ENCODE measurements at regions not wholly inside any gene's neighbourhood (a gene's known extent, or its start where the extent isn't known, plus 50 kb on each side); places are given as distances from the start of the nearest gene placed in this dataset.

DNA sequence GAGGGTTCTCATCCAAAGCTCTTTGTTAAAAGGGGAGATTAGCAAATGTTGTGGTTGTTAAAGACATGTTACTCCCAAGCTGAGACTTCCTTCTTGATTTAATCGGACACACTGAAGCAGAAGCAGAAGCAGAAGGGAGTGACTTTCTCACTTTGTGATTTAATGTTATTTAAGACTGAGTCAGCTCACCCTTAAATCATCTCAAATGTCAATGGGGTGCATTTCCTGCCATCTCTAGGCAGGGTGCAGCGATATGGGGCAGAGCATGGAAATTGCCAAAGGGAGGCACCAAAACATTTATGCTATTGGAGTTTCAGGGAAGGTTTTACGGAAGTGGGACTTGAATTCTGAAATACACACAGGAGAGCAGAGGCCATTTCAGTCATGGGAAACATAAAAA is 283.6 kb downstream of the ABCC12 start (continued):
- TF ChIP-seq, protein P1, sequence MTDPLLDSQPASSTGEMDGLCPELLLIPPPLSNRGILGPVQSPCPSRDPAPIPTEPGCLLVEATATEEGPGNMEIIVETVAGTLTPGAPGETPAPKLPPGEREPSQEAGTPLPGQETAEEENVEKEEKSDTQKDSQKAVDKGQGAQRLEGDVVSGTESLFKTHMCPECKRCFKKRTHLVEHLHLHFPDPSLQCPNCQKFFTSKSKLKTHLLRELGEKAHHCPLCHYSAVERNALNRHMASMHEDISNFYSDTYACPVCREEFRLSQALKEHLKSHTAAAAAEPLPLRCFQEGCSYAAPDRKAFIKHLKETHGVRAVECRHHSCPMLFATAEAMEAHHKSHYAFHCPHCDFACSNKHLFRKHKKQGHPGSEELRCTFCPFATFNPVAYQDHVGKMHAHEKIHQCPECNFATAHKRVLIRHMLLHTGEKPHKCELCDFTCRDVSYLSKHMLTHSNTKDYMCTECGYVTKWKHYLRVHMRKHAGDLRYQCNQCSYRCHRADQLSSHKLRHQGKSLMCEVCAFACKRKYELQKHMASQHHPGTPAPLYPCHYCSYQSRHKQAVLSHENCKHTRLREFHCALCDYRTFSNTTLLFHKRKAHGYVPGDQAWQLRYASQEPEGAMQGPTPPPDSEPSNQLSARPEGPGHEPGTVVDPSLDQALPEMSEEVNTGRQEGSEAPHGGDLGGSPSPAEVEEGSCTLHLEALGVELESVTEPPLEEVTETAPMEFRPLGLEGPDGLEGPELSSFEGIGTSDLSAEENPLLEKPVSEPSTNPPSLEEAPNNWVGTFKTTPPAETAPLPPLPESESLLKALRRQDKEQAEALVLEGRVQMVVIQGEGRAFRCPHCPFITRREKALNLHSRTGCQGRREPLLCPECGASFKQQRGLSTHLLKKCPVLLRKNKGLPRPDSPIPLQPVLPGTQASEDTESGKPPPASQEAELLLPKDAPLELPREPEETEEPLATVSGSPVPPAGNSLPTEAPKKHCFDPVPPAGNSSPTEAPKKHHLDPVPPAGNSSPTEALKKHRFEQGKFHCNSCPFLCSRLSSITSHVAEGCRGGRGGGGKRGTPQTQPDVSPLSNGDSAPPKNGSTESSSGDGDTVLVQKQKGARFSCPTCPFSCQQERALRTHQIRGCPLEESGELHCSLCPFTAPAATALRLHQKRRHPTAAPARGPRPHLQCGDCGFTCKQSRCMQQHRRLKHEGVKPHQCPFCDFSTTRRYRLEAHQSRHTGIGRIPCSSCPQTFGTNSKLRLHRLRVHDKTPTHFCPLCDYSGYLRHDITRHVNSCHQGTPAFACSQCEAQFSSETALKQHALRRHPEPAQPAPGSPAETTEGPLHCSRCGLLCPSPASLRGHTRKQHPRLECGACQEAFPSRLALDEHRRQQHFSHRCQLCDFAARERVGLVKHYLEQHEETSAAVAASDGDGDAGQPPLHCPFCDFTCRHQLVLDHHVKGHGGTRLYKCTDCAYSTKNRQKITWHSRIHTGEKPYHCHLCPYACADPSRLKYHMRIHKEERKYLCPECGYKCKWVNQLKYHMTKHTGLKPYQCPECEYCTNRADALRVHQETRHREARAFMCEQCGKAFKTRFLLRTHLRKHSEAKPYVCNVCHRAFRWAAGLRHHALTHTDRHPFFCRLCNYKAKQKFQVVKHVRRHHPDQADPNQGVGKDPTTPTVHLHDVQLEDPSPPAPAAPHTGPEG (CRISPR knock-in tag; IDR thresholded peaks at IDR 0.05) = no peak

DNA sequence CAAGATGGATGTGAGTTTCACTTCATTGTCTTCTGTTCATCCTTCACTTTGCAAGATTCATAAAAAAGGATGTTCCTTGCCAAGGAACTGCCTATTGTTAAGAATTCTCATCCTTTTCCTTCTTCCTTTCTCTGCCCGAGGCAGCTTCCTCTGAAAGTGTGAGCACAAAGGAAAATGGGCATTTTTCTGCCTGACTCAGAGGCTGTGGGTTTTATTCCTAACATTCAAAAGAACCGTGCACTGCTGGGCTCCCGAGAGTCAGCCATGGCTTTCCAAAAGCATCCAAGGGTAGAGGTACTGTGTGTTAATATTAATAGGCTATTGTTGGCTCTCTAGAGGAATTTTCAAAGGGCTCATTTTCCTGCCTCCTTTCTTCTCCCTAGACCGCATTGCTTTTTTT is 289.4 kb downstream of the ABCC12 start:
- FAIRE-seq = no peak
- TF ChIP-seq, protein P2, sequence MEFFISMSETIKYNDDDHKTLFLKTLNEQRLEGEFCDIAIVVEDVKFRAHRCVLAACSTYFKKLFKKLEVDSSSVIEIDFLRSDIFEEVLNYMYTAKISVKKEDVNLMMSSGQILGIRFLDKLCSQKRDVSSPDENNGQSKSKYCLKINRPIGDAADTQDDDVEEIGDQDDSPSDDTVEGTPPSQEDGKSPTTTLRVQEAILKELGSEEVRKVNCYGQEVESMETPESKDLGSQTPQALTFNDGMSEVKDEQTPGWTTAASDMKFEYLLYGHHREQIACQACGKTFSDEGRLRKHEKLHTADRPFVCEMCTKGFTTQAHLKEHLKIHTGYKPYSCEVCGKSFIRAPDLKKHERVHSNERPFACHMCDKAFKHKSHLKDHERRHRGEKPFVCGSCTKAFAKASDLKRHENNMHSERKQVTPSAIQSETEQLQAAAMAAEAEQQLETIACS (CRISPR knock-in tag; IDR thresholded peaks at IDR 0.05) = no peak
- TF ChIP-seq, protein P3, sequence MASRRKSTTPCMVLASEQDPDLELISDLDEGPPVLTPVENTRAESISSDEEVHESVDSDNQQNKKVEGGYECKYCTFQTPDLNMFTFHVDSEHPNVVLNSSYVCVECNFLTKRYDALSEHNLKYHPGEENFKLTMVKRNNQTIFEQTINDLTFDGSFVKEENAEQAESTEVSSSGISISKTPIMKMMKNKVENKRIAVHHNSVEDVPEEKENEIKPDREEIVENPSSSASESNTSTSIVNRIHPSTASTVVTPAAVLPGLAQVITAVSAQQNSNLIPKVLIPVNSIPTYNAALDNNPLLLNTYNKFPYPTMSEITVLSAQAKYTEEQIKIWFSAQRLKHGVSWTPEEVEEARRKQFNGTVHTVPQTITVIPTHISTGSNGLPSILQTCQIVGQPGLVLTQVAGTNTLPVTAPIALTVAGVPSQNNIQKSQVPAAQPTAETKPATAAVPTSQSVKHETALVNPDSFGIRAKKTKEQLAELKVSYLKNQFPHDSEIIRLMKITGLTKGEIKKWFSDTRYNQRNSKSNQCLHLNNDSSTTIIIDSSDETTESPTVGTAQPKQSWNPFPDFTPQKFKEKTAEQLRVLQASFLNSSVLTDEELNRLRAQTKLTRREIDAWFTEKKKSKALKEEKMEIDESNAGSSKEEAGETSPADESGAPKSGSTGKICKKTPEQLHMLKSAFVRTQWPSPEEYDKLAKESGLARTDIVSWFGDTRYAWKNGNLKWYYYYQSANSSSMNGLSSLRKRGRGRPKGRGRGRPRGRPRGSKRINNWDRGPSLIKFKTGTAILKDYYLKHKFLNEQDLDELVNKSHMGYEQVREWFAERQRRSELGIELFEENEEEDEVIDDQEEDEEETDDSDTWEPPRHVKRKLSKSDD (CRISPR knock-in tag; IDR thresholded peaks at IDR 0.05; ENCODE audit: low read depth) = no peak
- no peak for TF ChIP-seq CBX5 (CRISPR knock-in tag; IDR thresholded peaks at IDR 0.05; ENCODE audit: borderline replicate concordance)
- no peak for TF ChIP-seq ZNF230 (CRISPR knock-in tag; IDR thresholded peaks at IDR 0.05)
- TF ChIP-seq ZNF674 (CRISPR knock-in tag; IDR thresholded peaks at IDR 0.05; ENCODE audit: low read depth) = no peak
- TF ChIP-seq HOXA5 (CRISPR knock-in tag; IDR thresholded peaks at IDR 0.05) = no peak
- no peak for TF ChIP-seq ZNF713 (CRISPR knock-in tag; IDR thresholded peaks at IDR 0.05)
- no peak for TF ChIP-seq POLR2G (IDR thresholded peaks at IDR 0.05; ENCODE audit: low read depth, low read length)
- TF ChIP-seq, protein P4, sequence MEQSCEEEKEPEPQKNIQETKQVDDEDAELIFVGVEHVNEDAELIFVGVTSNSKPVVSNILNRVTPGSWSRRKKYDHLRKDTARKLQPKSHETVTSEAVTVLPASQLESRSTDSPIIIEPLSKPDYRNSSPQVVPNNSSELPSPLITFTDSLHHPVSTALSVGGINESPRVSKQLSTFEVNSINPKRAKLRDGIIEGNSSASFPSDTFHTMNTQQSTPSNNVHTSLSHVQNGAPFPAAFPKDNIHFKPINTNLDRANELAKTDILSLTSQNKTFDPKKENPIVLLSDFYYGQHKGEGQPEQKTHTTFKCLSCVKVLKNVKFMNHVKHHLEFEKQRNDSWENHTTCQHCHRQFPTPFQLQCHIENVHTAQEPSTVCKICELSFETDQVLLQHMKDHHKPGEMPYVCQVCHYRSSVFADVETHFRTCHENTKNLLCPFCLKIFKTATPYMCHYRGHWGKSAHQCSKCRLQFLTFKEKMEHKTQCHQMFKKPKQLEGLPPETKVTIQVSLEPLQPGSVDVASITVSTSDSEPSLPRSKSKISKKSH (CRISPR knock-in tag; IDR thresholded peaks at IDR 0.05; ENCODE audit: borderline replicate concordance) = no peak
- TF ChIP-seq CHCHD3 (CRISPR knock-in tag; IDR thresholded peaks at IDR 0.05) = no peak

More for the DNA sequence above, 289.4 kb downstream of the ABCC12 start:
- Histone ChIP-seq H3K9ac (ENCODE audit: insufficient read depth, low read depth, low read length) (no peak overlapping the region), H3K4me2 (ENCODE audit: low read depth, low read length) (no peak overlapping the region), H3K9me3 (ENCODE audit: low read length) (peaks cover 4% of the 10 kb centered on the region; the same call in 1 of the 2 replicates), H3K79me2 (ENCODE audit: insufficient read depth, low read length) (no peaks in the 10 kb centered on the region), H3K36me3 (replicated peaks in 1 of 2; ENCODE audit: control insufficient read depth in 1 of 2, insufficient read depth in 2 of 2, low read length in 2 of 2) (no peaks in the 10 kb centered on the region), H3K4me3 (replicated peaks in 1 of 3; ENCODE audit: insufficient read depth in 1 of 3, low read depth in 2 of 3, low read length in 3 of 3) (no peak overlapping the region), H3K27me3 (ENCODE audit: control insufficient read depth in 1 of 2, insufficient read depth in 2 of 2, low read length in 2 of 2) (peaks cover 0 to 4% of the 10 kb centered on the region in 2 experiments; a peak in 1 of 5 replicates), H3K4me1 (ENCODE audit: insufficient read depth, low read length) (peaks cover 15% of the 10 kb centered on the region), H3K27ac (ENCODE audit: extremely low read length, insufficient read depth, low read length) (no peak overlapping the region), H4K20me1 (ENCODE audit: insufficient read depth, low read length) (no peaks in the 10 kb centered on the region), H2AFZ (ENCODE audit: low read length) (no peak overlapping the region)
- POLR2A ChIA-PET = no interaction called here
- no peak for ATAC-seq
- DNase-seq (ENCODE audit: low spot score) = no peak
- in situ Hi-C loops (cut with HindIII; ENCODE audit: extremely low pct_ligation_motif_present, low pct_unique_long_range_greater_than_20kb) = no loop called here
- no TSS peak for BruUV-seq (replicated peaks)
- intact Hi-C loops (cut with micrococcal nuclease; ENCODE audit: unreplicated experiment) = no loop called here
- CTCF ChIA-PET (ENCODE audit: low intra/inter-chr PET ratio, low total read pairs) = no interaction called here
- 0% methylated on average over 4 of the region's 4 CpGs for WGBS (ENCODE audit: low lambda C conversion rate)
